HepG2 (cell line): ENCODE measurements at regions not wholly inside any gene's neighbourhood (a gene's known extent, or its start where the extent isn't known, plus 50 kb on each side); places are given as distances from the start of the nearest gene placed in this dataset.

Experiments
- ATAC-seq: fragments of 200-7000 bp; cut with Tn5 transposase; 3 replicates; pipeline ENCODE4 v1.9.1; 2020; ENCODE audit warnings: mild to moderate bottlenecking, moderate library complexity
- BruUV-seq: library from RNA; stranded (reverse); fragments of 400-500 nt; replicated peaks from 2 replicates; lab custom pipeline; 2021; lab: Mats Ljungman, UMichigan
- CTCF ChIA-PET: fragments of 300-600 bp; formaldehyde crosslinking; extraction: SDS; loops from one replicate; lab custom pipeline; 2021; ENCODE audit warnings: low total read pairs, inconsistent platforms, low intra/inter-chr PET ratio; lab: Yijun Ruan, JAX
- POLR2A ChIA-PET: fragments of 350-600 bp; sonication (Branson Sonifier 250); formaldehyde crosslinking; loops from one replicate; lab custom pipeline; 2020; ENCODE audit warnings: antibody characterized with exemption, inconsistent platforms; lab: Yijun Ruan, JAX
- DNase-seq: peaks from one replicate; pipeline ENCODE4 v3.0.0-alpha.2; 2015; ENCODE audit warnings: low spot score
- FAIRE-seq: peaks from 3 replicates; lab custom pipeline; 2011; peaks lifted over from hg19 to GRCh38; lab: Jason Lieb, UNC
- H2AFZ ChIP-seq: one replicate; pipeline ENCODE4 v1.6.1; 2011; ENCODE audit warnings: low read length, inconsistent platforms
- H3K27ac ChIP-seq: fragments of 300-600 bp; 3 replicates; pipeline ENCODE4 v1.8.0; 2011; ENCODE audit warnings: mixed run types, mild to moderate bottlenecking, mixed read lengths, low read length, inconsistent platforms; ENCODE audit not compliant: insufficient read depth; ENCODE audit errors: extremely low read length
- H3K27me3 ChIP-seq, 2 experiments: fragments of 200-600 bp in 1 of 2; 2 replicates in 1 of 2; 3 replicates in 1 of 2; pipeline versions ENCODE4 v1.6.0 to v1.8.0; 2011; ENCODE audit warnings: low read length in 2 of 2, mild to moderate bottlenecking in 2 of 2, moderate library complexity in 2 of 2, inconsistent platforms in 1 of 2; ENCODE audit not compliant: insufficient read depth in 2 of 2, control insufficient read depth in 1 of 2
- H3K36me3 ChIP-seq, 2 experiments: fragments of 200-600 bp in 1 of 2; replicated peaks in 1 of 2; 2 replicates in 1 of 2; 3 replicates in 1 of 2; pipeline versions ENCODE4 v1.5.1 to v1.8.0; 2011; ENCODE audit warnings: low read length in 2 of 2, inconsistent platforms in 1 of 2; ENCODE audit not compliant: insufficient read depth in 2 of 2, control insufficient read depth in 1 of 2
- H3K4me1 ChIP-seq: 2 replicates; pipeline ENCODE4 v1.5.1; 2012; ENCODE audit warnings: low read length, inconsistent platforms; ENCODE audit not compliant: insufficient read depth
- H3K4me2 ChIP-seq: 2 replicates; pipeline ENCODE4 v1.6.0; 2011; ENCODE audit warnings: low read depth, low read length, inconsistent platforms
- H3K4me3 ChIP-seq, 3 experiments: fragments of 200-600 bp in 1 of 3; sonication (generic), shearing (Covaris generic) in 1 of 3; replicated peaks in 1 of 3; 2 replicates each; pipeline ENCODE4 v1.5.1; 2011 to 2016; ENCODE audit warnings: low read length in 3 of 3, inconsistent platforms in 2 of 3, low read depth in 2 of 3, mild to moderate bottlenecking in 2 of 3, control low read depth in 1 of 3, mixed read lengths in 1 of 3; ENCODE audit not compliant: insufficient read depth in 1 of 3
- H3K79me2 ChIP-seq: one replicate; pipeline ENCODE4 v1.6.1; 2011; ENCODE audit warnings: low read length, inconsistent platforms; ENCODE audit not compliant: insufficient read depth
- H3K9ac ChIP-seq: 2 replicates; pipeline ENCODE4 v1.6.0; 2011; ENCODE audit warnings: mild to moderate bottlenecking, low read depth, low read length, inconsistent platforms; ENCODE audit not compliant: insufficient read depth
- H3K9me3 ChIP-seq: 2 replicates; pipeline ENCODE4 v1.5.1; 2012; ENCODE audit warnings: mild to moderate bottlenecking, low read length
- H4K20me1 ChIP-seq: 2 replicates; pipeline ENCODE4 v1.6.0; 2011; ENCODE audit warnings: inconsistent platforms, mild to moderate bottlenecking, low read length, moderate library complexity; ENCODE audit not compliant: insufficient read depth
- FOSL2 ChIP-seq: sonication (generic); formaldehyde crosslinking; IDR thresholded peaks from 2 replicates; pipeline ENCODE4 v1.4.0; 2020; ENCODE audit warnings: missing genetic modification reagents
- HMGXB3 ChIP-seq: sonication (generic); formaldehyde crosslinking; IDR thresholded peaks from 2 replicates; pipeline ENCODE4 v1.4.0; 2020; ENCODE audit warnings: missing genetic modification reagents, borderline replicate concordance
- NFYC ChIP-seq: IDR thresholded peaks from 2 replicates; pipeline ENCODE4 v1.6.1; 2016; ENCODE audit warnings: missing genetic modification reagents, missing compliant biosample characterization
- SP1 ChIP-seq, 2 experiments: fragments of 450-650 bp in 1 of 2; sonication (generic) in 1 of 2; formaldehyde crosslinking in 1 of 2; IDR thresholded peaks; 2 replicates each; pipeline versions ENCODE4 v1.4.0 to v1.6.1; 2016 to 2020; ENCODE audit warnings: missing genetic modification reagents in 1 of 2
- SP4 ChIP-seq: sonication (generic); formaldehyde crosslinking; IDR thresholded peaks from 2 replicates; pipeline ENCODE4 v1.8.1; 2023; ENCODE audit warnings: mild to moderate bottlenecking, missing genetic modification reagents
- SRF ChIP-seq: IDR thresholded peaks from 2 replicates; pipeline ENCODE4 v1.6.1; 2011; ENCODE audit warnings: mild to moderate bottlenecking, low read depth, low read length, moderate library complexity
- TRIM22 ChIP-seq: fragments of 450-650 bp; IDR thresholded peaks from 2 replicates; pipeline ENCODE4 v1.6.1; 2017
- ZFP91 ChIP-seq: sonication (generic); formaldehyde crosslinking; IDR thresholded peaks from 2 replicates; pipeline ENCODE4 v1.9.0; 2022; ENCODE audit warnings: missing genetic modification reagents, mild to moderate bottlenecking, borderline replicate concordance
- ZNF253 ChIP-seq: sonication (generic); formaldehyde crosslinking; IDR thresholded peaks from 2 replicates; pipeline ENCODE4 v1.8.0; 2022; ENCODE audit warnings: mild to moderate bottlenecking, missing genetic modification reagents, borderline replicate concordance
- ZNF274 ChIP-seq: sonication (generic); formaldehyde crosslinking; IDR thresholded peaks from 2 replicates; pipeline ENCODE4 v1.5.1; 2020; ENCODE audit warnings: mild to moderate bottlenecking, missing genetic modification reagents
- ZNF292 ChIP-seq: sonication (generic); formaldehyde crosslinking; IDR thresholded peaks from 2 replicates; pipeline ENCODE4 v1.8.1; 2022; ENCODE audit warnings: mild to moderate bottlenecking, low read depth, missing genetic modification reagents, borderline replicate concordance
- ZNF468 ChIP-seq: sonication (generic); formaldehyde crosslinking; IDR thresholded peaks from 2 replicates; pipeline ENCODE4 v1.8.0; 2022; ENCODE audit warnings: mild to moderate bottlenecking, moderate library complexity, missing genetic modification reagents
- ZNF597 ChIP-seq: sonication (generic); formaldehyde crosslinking; IDR thresholded peaks from 2 replicates; pipeline ENCODE4 v1.5.0; 2020; ENCODE audit warnings: missing genetic modification reagents
- ZNF713 ChIP-seq: sonication (generic); formaldehyde crosslinking; IDR thresholded peaks from 2 replicates; pipeline ENCODE4 v1.4.0; 2020; ENCODE audit warnings: mild to moderate bottlenecking, missing genetic modification reagents
- ZNF773 ChIP-seq: sonication (generic); formaldehyde crosslinking; IDR thresholded peaks from 2 replicates; pipeline ENCODE4 v1.4.0; 2020; ENCODE audit warnings: missing genetic modification reagents, borderline replicate concordance
- ZZZ3 ChIP-seq: sonication (generic); formaldehyde crosslinking; IDR thresholded peaks from 2 replicates; pipeline ENCODE4 v1.4.0; 2020; ENCODE audit warnings: missing genetic modification reagents, mild to moderate bottlenecking, borderline replicate concordance
- WGBS: methylation state at CpG from one replicate; pipeline ENCODE4 v1.1.6; 2017; ENCODE audit warnings: low lambda C conversion rate; 5-methylcytosine and 5-hydroxymethylcytosine counted together
- in situ Hi-C: cut with HindIII; loops from 2 replicates; pipeline ENCODE4 v1.10.0; 2017; ENCODE audit warnings: low pct_unique_long_range_greater_than_20kb; ENCODE audit not compliant: extremely low pct_ligation_motif_present
- intact Hi-C: fragments of 100-400 bp; cut with micrococcal nuclease; formaldehyde crosslinking; loops from one replicate; pipeline ENCODE4 v1.10.0; 2022; ENCODE audit not compliant: unreplicated experiment

DNA sequence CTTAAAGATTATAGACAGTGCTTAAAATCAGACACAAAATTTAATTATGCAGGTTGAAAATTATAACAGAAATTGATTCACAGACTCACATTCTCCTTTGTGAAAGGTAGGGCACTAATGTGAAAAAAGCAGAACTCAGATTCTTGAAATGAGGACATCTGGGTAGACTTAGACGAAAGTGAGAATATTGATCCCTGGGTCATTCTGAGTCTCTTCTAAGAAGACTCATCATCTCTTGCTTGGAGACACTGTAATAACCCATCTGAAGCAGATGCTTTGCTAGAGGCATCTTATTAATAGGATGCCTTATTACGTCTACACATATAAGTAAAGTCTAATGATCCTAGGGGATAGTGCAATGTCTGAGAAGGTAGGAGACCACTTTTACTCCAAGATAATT, 274.4 kb downstream of the HINT1 start (continued):
- no peak for TF ChIP-seq SP1 (IDR thresholded peaks at IDR 0.05)
- TF ChIP-seq SP1 (CRISPR knock-in tag; IDR thresholded peaks at IDR 0.05), result no peak

DNA sequence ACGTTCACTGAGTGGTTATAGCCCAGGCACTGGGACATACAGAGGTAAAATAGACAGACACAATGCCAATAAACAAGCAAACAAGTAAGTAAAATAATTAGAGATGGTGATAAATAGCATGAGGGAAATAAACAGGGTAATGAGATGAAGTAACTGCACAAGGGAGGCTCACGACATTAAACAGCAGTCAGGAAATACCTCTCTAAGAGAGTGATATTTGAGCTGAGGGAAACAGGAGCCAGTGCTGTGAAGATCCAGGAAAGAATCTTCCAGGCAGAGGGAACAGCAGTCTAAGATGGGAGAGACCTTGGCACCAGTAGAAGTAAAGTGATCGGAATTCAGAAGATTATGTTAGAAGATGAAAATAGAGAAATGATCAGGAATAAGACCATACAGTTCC, 279.4 kb downstream of the HINT1 start:
- no peaks in the 10 kb centered on the region for H3K27me3 ChIP-seq
- H4K20me1 ChIP-seq, result no peaks in the 10 kb centered on the region
- ChIA-PET CTCF (no interaction called here), POLR2A (no interaction called here)
- in situ Hi-C loops (loop anchor here (25.0 kb wide), 1 partner anchor 502 kb away; no protein-coding TSS in a partner anchor), intact Hi-C loops (no loop called here)
- FAIRE-seq, result no peak
- no TSS peak for BruUV-seq
- H3K4me2 ChIP-seq, result no peak overlapping the region
- peaks cover 11% of the 10 kb centered on the region for H3K4me1 ChIP-seq
- no peak for DNase-seq
- WGBS, result 29% methylated on average over 3 of the region's 3 CpGs
- no peak for ATAC-seq
- H3K79me2 ChIP-seq, result no peaks in the 10 kb centered on the region
- H3K9me3 ChIP-seq, result no peaks in the 10 kb centered on the region
- no peak overlapping the region for H2AFZ ChIP-seq
- H3K9ac ChIP-seq, result no peak overlapping the region
- H3K4me3 ChIP-seq, result no peak overlapping the region
- H3K36me3 ChIP-seq, result no peaks in the 10 kb centered on the region
- no peak overlapping the region for H3K27ac ChIP-seq
- no peak for TF ChIP-seq ZZZ3 (CRISPR knock-in tag)
- TF ChIP-seq FOSL2, result no peak
- no peak for TF ChIP-seq ZNF253 (CRISPR knock-in tag)
- TF ChIP-seq SRF, result no peak
- no peak for TF ChIP-seq ZFP91 (CRISPR knock-in tag)
- no peak for TF ChIP-seq ZNF292 (CRISPR knock-in tag)
- no peak for TF ChIP-seq ZNF773 (CRISPR knock-in tag)
- no peak for TF ChIP-seq ZNF713 (CRISPR knock-in tag)
- no peak for TF ChIP-seq ZNF597 (CRISPR knock-in tag)
- TF ChIP-seq SP4 (CRISPR knock-in tag), result no peak
- TF ChIP-seq ZNF274 (CRISPR knock-in tag), result no peak
- no peak for TF ChIP-seq HMGXB3
- TF ChIP-seq TRIM22, result no peak
- no peak for TF ChIP-seq ZNF468
- no peak for TF ChIP-seq NFYC (CRISPR knock-in tag)
